ENCODE measurements at regions not wholly inside any gene's neighbourhood (a gene's known extent, or its start where the extent isn't known, plus 50 kb on each side); places are given as distances from the start of the nearest gene placed in this dataset.

DNA sequence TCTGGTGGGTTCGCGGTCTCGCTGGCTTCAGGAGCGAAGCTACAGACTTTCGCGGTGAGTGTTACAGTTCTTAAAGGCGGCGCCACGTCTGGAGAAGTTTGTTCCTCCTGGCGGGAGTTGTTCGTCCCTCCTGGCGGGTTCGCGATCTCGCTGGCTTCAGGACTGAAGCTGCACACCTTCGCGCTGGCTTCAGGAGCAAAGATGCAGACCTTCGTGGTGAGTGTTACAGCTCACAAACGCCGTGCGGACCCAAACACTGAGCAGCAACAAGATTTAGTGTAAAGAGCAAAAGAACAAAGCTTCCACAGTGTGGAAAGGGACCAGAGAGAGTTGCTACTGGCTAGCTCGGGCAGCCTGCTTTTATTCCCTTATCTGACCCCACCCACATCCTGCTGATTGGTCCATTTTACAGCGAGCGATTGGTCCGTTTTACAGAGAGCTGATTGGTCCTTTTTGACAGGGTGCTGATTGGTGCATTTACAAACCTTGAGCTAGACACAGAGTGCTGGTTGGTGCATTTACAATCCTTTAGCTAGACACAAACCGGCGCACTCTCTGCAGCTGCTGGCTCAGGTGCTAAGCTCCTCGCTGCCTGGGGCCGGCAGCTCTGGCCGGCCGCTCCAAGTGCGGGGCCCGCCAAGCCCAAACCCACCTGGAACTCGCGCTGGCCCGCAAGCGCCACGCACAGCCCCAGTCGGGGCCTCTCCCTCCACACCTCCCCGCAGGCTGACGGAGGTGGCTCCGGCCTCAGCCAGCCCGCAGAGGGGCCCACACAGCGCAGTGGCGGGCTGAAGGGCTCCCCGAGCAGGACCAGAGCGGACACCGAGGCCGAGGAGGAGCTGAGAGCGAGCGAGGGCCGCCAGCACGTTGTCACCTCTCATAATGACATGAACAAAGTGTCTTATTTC, 172.8 kb upstream of the KCTD3 start:
- POLR2A ChIA-PET, result no interaction called here
- no peak overlapping the region for H3K4me3 ChIP-seq (ENCODE audit: low read depth, low read length)
- no peaks in the 10 kb centered on the region for H3K36me3 ChIP-seq (ENCODE audit: control insufficient read depth in 2 of 2, insufficient read depth in 1 of 2, low read length in 2 of 2)
- CTCF ChIA-PET, result no interaction called here
- no peaks in the 10 kb centered on the region for H3K4me1 ChIP-seq (ENCODE audit: control insufficient read depth, insufficient read depth, low read length)
- TF ChIP-seq AEBP2 (tag by site-specific recombination; IDR thresholded peaks at IDR 0.05; ENCODE audit: borderline replicate concordance) (no peak), KLF10 (tag by site-specific recombination; IDR thresholded peaks at IDR 0.05) (no peak), KLF16 (tag by site-specific recombination; IDR thresholded peaks at IDR 0.05) (no peak), ZNF558 (tag by site-specific recombination; IDR thresholded peaks at IDR 0.05) (no peak), ZNF2 (tag by site-specific recombination; IDR thresholded peaks at IDR 0.05) (no peak), CTCF (tag by site-specific recombination; IDR thresholded peaks at IDR 0.05) (no peak), ZNF16 (tag by site-specific recombination; IDR thresholded peaks at IDR 0.05; ENCODE audit: low read depth) (no peak), ZNF157 (tag by site-specific recombination; IDR thresholded peaks at IDR 0.05) (no peak)
- TF ChIP-seq, protein P1, sequence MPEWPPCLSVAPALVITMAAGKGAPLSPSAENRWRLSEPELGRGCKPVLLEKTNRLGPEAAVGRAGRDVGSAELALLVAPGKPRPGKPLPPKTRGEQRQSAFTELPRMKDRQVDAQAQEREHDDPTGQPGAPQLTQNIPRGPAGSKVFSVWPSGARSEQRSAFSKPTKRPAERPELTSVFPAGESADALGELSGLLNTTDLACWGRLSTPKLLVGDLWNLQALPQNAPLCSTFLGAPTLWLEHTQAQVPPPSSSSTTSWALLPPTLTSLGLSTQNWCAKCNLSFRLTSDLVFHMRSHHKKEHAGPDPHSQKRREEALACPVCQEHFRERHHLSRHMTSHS (tag by site-specific recombination; IDR thresholded peaks at IDR 0.05), result no peak
- H3K27ac ChIP-seq (ENCODE audit: extremely low read depth, low read depth, low read length), result no peak overlapping the region
- no peaks in the 10 kb centered on the region for H3K9me3 ChIP-seq (ENCODE audit: control insufficient read depth, insufficient read depth, low read depth, low read length)

DNA sequence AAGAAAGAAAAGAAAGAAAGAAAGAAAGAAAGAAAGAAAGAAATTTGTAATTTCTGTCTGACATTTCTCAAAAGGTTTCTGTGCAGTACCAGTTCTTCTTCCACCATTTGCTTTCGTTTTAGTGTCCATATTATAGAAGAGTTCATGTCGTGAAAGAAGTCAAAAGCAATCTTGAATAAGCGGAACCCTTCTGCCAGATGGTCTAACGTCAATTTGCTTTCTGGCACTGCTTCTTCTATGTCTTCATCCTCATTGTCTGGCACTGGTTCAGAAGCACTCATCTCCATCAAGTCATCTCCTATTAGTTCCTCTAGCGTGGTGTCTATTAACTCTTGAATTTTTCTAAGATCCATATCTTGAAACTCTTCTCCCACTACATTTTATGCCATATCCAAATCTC, 170.0 kb upstream of the KCTD3 start:
- CTCF ChIA-PET, result no interaction called here
- H3K4me3 ChIP-seq (ENCODE audit: low read depth, low read length), result no peak overlapping the region
- POLR2A ChIA-PET, result no interaction called here
- TF ChIP-seq ZNF677 (tag by site-specific recombination; IDR thresholded peaks at IDR 0.05) (no peak), ZNF596 (tag by site-specific recombination; IDR thresholded peaks at IDR 0.05) (no peak), ZNF266 (tag by site-specific recombination; IDR thresholded peaks at IDR 0.05; ENCODE audit: low read depth) (no peak), KLF17 (tag by site-specific recombination; IDR thresholded peaks at IDR 0.05) (no peak), ZNF354C (tag by site-specific recombination; IDR thresholded peaks at IDR 0.05; ENCODE audit: borderline replicate concordance, low read depth) (no peak), BCL11B (tag by site-specific recombination; IDR thresholded peaks at IDR 0.05; ENCODE audit: low read depth) (no peak), ZBTB48 (tag by site-specific recombination; IDR thresholded peaks at IDR 0.05) (no peak), ZNF707 (tag by site-specific recombination; IDR thresholded peaks at IDR 0.05) (no peak), ZNF341 (tag by site-specific recombination; IDR thresholded peaks at IDR 0.05; ENCODE audit: low read depth) (no peak), ZNF133 (tag by site-specific recombination; IDR thresholded peaks at IDR 0.05) (no peak), ZNF837 (tag by site-specific recombination; IDR thresholded peaks at IDR 0.05) (no peak), YY2 (tag by site-specific recombination; IDR thresholded peaks at IDR 0.05) (no peak)
- TF ChIP-seq, protein P2, sequence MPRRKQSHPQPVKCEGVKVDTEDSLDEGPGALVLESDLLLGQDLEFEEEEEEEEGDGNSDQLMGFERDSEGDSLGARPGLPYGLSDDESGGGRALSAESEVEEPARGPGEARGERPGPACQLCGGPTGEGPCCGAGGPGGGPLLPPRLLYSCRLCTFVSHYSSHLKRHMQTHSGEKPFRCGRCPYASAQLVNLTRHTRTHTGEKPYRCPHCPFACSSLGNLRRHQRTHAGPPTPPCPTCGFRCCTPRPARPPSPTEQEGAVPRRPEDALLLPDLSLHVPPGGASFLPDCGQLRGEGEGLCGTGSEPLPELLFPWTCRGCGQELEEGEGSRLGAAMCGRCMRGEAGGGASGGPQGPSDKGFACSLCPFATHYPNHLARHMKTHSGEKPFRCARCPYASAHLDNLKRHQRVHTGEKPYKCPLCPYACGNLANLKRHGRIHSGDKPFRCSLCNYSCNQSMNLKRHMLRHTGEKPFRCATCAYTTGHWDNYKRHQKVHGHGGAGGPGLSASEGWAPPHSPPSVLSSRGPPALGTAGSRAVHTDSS (tag by site-specific recombination; IDR thresholded peaks at IDR 0.05), result no peak
- TF ChIP-seq, protein P3, sequence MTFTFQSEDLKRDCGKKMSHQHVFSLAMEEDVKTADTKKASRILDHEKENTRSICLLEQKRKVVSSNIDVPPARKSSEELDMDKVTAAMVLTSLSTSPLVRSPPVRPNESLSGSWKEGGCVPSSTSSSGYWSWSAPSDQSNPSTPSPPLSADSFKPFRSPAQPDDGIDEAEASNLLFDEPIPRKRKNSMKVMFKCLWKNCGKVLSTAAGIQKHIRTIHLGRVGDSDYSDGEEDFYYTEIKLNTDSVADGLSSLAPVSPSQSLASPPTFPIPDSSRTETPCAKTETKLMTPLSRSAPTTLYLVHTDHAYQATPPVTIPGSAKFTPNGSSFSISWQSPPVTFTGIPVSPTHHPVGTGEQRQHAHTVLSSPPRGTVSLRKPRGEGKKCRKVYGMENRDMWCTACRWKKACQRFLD (tag by site-specific recombination; IDR thresholded peaks at IDR 0.05), result no peak
- TF ChIP-seq, protein P4, sequence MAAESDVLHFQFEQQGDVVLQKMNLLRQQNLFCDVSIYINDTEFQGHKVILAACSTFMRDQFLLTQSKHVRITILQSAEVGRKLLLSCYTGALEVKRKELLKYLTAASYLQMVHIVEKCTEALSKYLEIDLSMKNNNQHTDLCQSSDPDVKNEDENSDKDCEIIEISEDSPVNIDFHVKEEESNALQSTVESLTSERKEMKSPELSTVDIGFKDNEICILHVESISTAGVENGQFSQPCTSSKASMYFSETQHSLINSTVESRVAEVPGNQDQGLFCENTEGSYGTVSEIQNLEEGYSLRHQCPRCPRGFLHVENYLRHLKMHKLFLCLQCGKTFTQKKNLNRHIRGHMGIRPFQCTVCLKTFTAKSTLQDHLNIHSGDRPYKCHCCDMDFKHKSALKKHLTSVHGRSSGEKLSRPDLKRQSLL (tag by site-specific recombination; IDR thresholded peaks at IDR 0.05), result no peak

More for the DNA sequence above, 170.0 kb upstream of the KCTD3 start:
- Histone ChIP-seq H3K36me3 (ENCODE audit: control insufficient read depth in 2 of 2, insufficient read depth in 1 of 2, low read length in 2 of 2) (no peaks in the 10 kb centered on the region), H3K4me1 (ENCODE audit: control insufficient read depth, insufficient read depth, low read length) (no peaks in the 10 kb centered on the region), H3K27ac (ENCODE audit: extremely low read depth, low read depth, low read length) (no peak overlapping the region), H3K9me3 (ENCODE audit: control insufficient read depth, insufficient read depth, low read depth, low read length) (no peaks in the 10 kb centered on the region)

Measured in HEK293 (cell line).